NCI-H2227 treated with DMSO at 0.1 percent for 48 hours (cell line): ENCODE measurements at regions not wholly inside any gene's neighbourhood (a gene's known extent, or its start where the extent isn't known, plus 50 kb on each side); places are given as distances from the start of the nearest gene placed in this dataset.
"Not testable (repeated sequence)": the region's sequence is repeated elsewhere in the genome, so short reads cannot be mapped to it uniquely, and the experiment has no call there.

Experiments
- DNase-seq: peaks from one replicate; lab custom pipeline; 2025; lab: John Stamatoyannopoulos, UW

GRCh38 chr4:100633269-100633668 lies 115.4 kb upstream of the EMCN start:
- no peak for DNase-seq

- DNase-seq, result no peak
These were observed 114.3 kb upstream of the EMCN start for GRCh38 chr4:100632163-100632562.

- DNase-seq, result no peak
These were observed 113.6 kb upstream of the EMCN start for GRCh38 chr4:100631281-100631968.

- no peak for DNase-seq
These were observed 112.5 kb upstream of the EMCN start for GRCh38 chr4:100630341-100630740.

- DNase-seq, result no peak
These were observed 92.0 kb upstream of the EMCN start for GRCh38 chr4:100609810-100610209.

GRCh38 chr4:100608651-100609050 lies 90.8 kb upstream of the EMCN start:
- DNase-seq, result not testable (repeated sequence)

- no peak for DNase-seq
These were observed 87.3 kb upstream of the EMCN start for GRCh38 chr4:100605144-100605543.

GRCh38 chr4:100593935-100594334 lies 76.1 kb upstream of the EMCN start:
- no peak for DNase-seq

GRCh38 chr4:100591161-100591876 lies 73.5 kb upstream of the EMCN start:
- no peak for DNase-seq

GRCh38 chr4:100590325-100590724 lies 72.5 kb upstream of the EMCN start:
- DNase-seq, result no peak

GRCh38 chr4:100588076-100588475 lies 70.3 kb upstream of the EMCN start:
- DNase-seq, result no peak

GRCh38 chr4:100582146-100582545 lies 64.3 kb upstream of the EMCN start:
- no peak for DNase-seq

GRCh38 chr4:100581337-100581736 lies 63.5 kb upstream of the EMCN start:
- no peak for DNase-seq

- DNase-seq, result no peak
These were observed 58.7 kb upstream of the EMCN start for GRCh38 chr4:100576570-100576969.

- DNase-seq, result no peak
These were observed 56.8 kb upstream of the EMCN start for GRCh38 chr4:100574607-100575006.

GRCh38 chr4:100569196-100569595 lies 51.4 kb upstream of the EMCN start:
- no peak for DNase-seq
